Type B pancreatic cell (in vitro differentiated cells): ENCODE measurements at regions not wholly inside any gene's neighbourhood (a gene's known extent, or its start where the extent isn't known, plus 50 kb on each side); places are given as distances from the start of the nearest gene placed in this dataset.

ENCODE experiments used
- DNase-seq: peaks from one replicate; pipeline ENCODE4 v3.0.0; 2021; ENCODE audit warnings: mixed read lengths; ENCODE audit not compliant: unreplicated experiment; ENCODE audit errors: extremely low spot score
- H3K27ac Mint-ChIP-seq: 2 replicates; pipeline ENCODE4 v1.8.0; 2021; ENCODE audit warnings: mild to moderate bottlenecking, mixed read lengths
- H3K27me3 Mint-ChIP-seq: 2 replicates; pipeline ENCODE4 v1.8.0; 2021; ENCODE audit warnings: mixed read lengths
- H3K36me3 Mint-ChIP-seq: 2 replicates; pipeline ENCODE4 v1.8.0; 2021; ENCODE audit warnings: mixed read lengths
- H3K4me1 Mint-ChIP-seq: one replicate; pipeline ENCODE4 v1.8.0; 2021; ENCODE audit warnings: mixed read lengths; ENCODE audit not compliant: unreplicated experiment
- H3K4me3 Mint-ChIP-seq: 2 replicates; pipeline ENCODE4 v1.8.0; 2021; ENCODE audit warnings: mild to moderate bottlenecking, mixed read lengths
- H3K9me3 Mint-ChIP-seq: 2 replicates; pipeline ENCODE4 v1.8.0; 2021; ENCODE audit warnings: mixed read lengths
- CTCF ChIP-seq: fragments of 200-600 bp; sonication (generic); conservative IDR thresholded peaks from 2 replicates; pipeline ENCODE4 v1.5.0; 2021; ENCODE audit warnings: antibody characterized with exemption, mild to moderate bottlenecking

GRCh38 chr13:40456397-40456953 is 210.0 kb downstream of the FOXO1 start:
- Mint-ChIP-seq H3K4me3 (no peak overlapping the region), H3K4me1 (peaks cover 19% of the 10 kb centered on the region), H3K27me3 (peaks cover 6% of the 10 kb centered on the region), H3K36me3 (peaks cover 4% of the 10 kb centered on the region), H3K9me3 (peaks cover 7% of the 10 kb centered on the region), H3K27ac (no peak overlapping the region)
- no peak for DNase-seq
- no peak for TF ChIP-seq CTCF

- H3K4me1 Mint-ChIP-seq = peaks cover 19% of the 10 kb centered on the region
- no peak for DNase-seq
- no peak overlapping the region for H3K4me3 Mint-ChIP-seq
- H3K27ac Mint-ChIP-seq = no peak overlapping the region
- peaks cover 4% of the 10 kb centered on the region for H3K36me3 Mint-ChIP-seq
- H3K27me3 Mint-ChIP-seq = peaks cover 6% of the 10 kb centered on the region
- H3K9me3 Mint-ChIP-seq = peaks cover 7% of the 10 kb centered on the region
- TF ChIP-seq CTCF = no peak
Observed at GRCh38 chr13:40456979-40457553, 209.4 kb downstream of the FOXO1 start.

- no peak overlapping the region for H3K4me3 Mint-ChIP-seq
- DNase-seq = no peak
- H3K4me1 Mint-ChIP-seq = peaks cover 11% of the 10 kb centered on the region
- H3K9me3 Mint-ChIP-seq = peaks cover 4% of the 10 kb centered on the region
- H3K36me3 Mint-ChIP-seq = peaks cover 4% of the 10 kb centered on the region
- no peak overlapping the region for H3K27ac Mint-ChIP-seq
- H3K27me3 Mint-ChIP-seq = peaks cover 4% of the 10 kb centered on the region
- no peak for TF ChIP-seq CTCF
Observed at GRCh38 chr13:40457929-40458719, 208.3 kb downstream of the FOXO1 start.

GRCh38 chr13:40458720-40458990 is 207.8 kb downstream of the FOXO1 start:
- H3K27me3 Mint-ChIP-seq = peaks cover 4% of the 10 kb centered on the region
- peaks cover 6% of the 10 kb centered on the region for H3K4me1 Mint-ChIP-seq
- peaks cover 4% of the 10 kb centered on the region for H3K9me3 Mint-ChIP-seq
- H3K27ac Mint-ChIP-seq = no peak overlapping the region
- no peak overlapping the region for H3K4me3 Mint-ChIP-seq
- no peak for DNase-seq
- TF ChIP-seq CTCF = no peak
- H3K36me3 Mint-ChIP-seq = peaks cover 4% of the 10 kb centered on the region

GRCh38 chr13:40460116-40460515 is 206.3 kb downstream of the FOXO1 start:
- Mint-ChIP-seq H3K9me3 (peaks cover 4% of the 10 kb centered on the region), H3K4me3 (no peak overlapping the region), H3K4me1 (peaks cover 6% of the 10 kb centered on the region), H3K27me3 (peaks cover 4% of the 10 kb centered on the region), H3K27ac (no peak overlapping the region), H3K36me3 (peaks cover 4% of the 10 kb centered on the region)
- TF ChIP-seq CTCF = no peak
- no peak for DNase-seq
